ENCODE measurements at regions not wholly inside any gene's neighbourhood (a gene's known extent, or its start where the extent isn't known, plus 50 kb on each side); places are given as distances from the start of the nearest gene placed in this dataset.

- TF ChIP-seq CTCF (IDR thresholded peaks at IDR 0.05) (no peak), POLR2A (IDR thresholded peaks at IDR 0.05) (no peak)
Measured at GRCh38 chr13:90531744-90532143, 815.7 kb upstream of the MIR17HG start.
